ENCODE measurements at regions not wholly inside any gene's neighbourhood (a gene's known extent, or its start where the extent isn't known, plus 50 kb on each side); places are given as distances from the start of the nearest gene placed in this dataset.

DNA sequence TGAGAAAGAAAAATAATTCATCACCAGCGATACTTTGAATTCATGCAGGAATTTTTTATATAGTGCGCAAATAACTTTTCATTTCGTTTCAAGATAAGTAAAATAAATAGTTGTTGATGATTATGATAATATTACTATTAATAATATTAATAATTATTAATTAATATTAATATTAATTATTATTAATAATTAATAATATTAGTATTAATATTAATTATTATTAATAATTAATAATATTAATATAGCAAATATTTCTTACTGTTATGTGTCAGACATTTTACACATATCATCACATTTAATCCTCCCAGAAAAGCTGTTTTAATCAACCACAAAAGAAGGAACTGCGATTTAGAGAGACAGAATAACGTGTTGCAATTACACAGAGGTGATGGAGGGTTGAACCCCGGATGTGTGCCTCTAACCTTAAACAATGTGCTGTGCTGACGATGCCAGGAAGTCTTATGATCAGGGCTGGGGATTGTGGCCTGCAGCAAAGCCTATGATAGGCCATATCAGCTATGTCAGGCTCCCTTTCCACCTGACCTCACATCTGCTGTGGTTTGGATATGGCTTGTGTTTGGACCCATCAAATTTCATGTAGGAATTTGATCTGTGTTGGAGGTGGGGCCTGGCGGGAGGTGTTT, 263.5 kb upstream of the NR2F2 start:
- TF ChIP-seq, protein P1, sequence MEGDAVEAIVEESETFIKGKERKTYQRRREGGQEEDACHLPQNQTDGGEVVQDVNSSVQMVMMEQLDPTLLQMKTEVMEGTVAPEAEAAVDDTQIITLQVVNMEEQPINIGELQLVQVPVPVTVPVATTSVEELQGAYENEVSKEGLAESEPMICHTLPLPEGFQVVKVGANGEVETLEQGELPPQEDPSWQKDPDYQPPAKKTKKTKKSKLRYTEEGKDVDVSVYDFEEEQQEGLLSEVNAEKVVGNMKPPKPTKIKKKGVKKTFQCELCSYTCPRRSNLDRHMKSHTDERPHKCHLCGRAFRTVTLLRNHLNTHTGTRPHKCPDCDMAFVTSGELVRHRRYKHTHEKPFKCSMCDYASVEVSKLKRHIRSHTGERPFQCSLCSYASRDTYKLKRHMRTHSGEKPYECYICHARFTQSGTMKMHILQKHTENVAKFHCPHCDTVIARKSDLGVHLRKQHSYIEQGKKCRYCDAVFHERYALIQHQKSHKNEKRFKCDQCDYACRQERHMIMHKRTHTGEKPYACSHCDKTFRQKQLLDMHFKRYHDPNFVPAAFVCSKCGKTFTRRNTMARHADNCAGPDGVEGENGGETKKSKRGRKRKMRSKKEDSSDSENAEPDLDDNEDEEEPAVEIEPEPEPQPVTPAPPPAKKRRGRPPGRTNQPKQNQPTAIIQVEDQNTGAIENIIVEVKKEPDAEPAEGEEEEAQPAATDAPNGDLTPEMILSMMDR (IDR thresholded peaks at IDR 0.05): no peak
- TF ChIP-seq POLR2AphosphoS5 (IDR thresholded peaks at IDR 0.05): no peak
